ENCODE measurements at regions not wholly inside any gene's neighbourhood (a gene's known extent, or its start where the extent isn't known, plus 50 kb on each side); places are given as distances from the start of the nearest gene placed in this dataset.
"Not testable (repeated sequence)": the region's sequence is repeated elsewhere in the genome, so short reads cannot be mapped to it uniquely, and the experiment has no call there.

DNA sequence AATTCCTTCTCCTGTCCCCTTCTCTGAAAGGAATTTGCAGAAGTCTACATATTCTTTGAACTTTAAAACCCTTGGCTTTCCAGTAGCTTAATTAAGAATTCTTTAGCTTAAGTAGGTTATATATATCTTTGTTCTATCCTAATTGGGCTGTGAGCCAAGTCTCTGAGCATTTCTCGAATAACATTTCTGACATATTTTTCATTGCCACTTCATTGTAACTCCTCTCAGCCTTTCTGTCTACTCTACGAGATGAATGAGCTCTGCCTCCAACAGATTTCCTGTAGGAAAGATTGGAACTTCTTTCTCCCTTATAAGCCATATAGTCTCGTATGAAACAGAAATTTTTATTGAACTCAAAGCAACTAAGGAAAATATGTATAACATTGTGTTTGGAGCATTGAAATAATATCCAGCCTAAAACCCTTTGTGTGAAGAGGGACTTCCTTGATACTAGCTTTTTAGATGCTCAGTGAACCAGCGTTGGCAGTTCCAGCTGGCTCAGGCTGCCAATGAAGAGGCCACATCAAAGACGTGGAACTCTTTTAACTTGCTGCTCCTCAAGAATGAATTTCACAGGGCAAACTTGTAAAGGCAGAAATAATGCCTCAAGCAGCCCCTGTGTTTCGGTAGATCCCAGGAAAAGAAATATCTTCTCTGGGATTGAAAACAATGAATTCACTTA lies 87.7 kb upstream of the NOX3 start:
- Mint-ChIP-seq H3K27ac (no peak overlapping the region), H3K4me3 (no peak overlapping the region), H3K4me1 (ENCODE audit: low read depth) (0 out of 2 replicates have a peak, but pooled peaks cover 7% of the 10 kb centered on the region), H3K36me3 (ENCODE audit: low read depth) (no peaks in the 10 kb centered on the region), H3K9me3 (no peaks in the 10 kb centered on the region), H3K27me3 (ENCODE audit: insufficient read depth) (no peaks in the 10 kb centered on the region)
- TF ChIP-seq CTCF (IDR thresholded peaks at IDR 0.05) = no peak
- DNase-seq = no peak

DNA sequence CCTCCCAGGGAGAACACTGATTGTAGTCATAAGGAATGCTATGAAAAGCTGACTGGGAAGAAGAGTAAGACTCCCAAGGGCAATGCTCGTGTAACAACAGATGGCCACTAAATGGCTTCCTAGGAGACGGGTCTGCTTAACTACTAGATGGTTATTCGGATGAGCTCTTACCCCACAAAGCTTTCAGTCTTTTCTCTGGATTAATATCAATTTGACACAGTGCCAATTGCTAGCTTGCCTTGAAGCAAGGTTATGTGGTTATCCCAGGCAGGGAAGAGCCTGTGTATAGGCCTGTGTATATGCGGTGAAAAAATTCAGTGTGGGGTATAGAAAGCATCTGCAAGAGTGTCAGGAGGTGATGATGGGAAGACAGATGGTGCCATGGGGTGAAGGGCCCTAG lies 86.4 kb upstream of the NOX3 start:
- no peaks in the 10 kb centered on the region for H3K36me3 Mint-ChIP-seq (ENCODE audit: low read depth)
- H3K27ac Mint-ChIP-seq = no peak overlapping the region
- H3K27me3 Mint-ChIP-seq (ENCODE audit: insufficient read depth) = no peaks in the 10 kb centered on the region
- DNase-seq = no peak
- 0 out of 2 replicates have a peak, but pooled peaks cover 7% of the 10 kb centered on the region for H3K4me1 Mint-ChIP-seq (ENCODE audit: low read depth)
- H3K9me3 Mint-ChIP-seq = no peaks in the 10 kb centered on the region
- no peak for TF ChIP-seq CTCF (IDR thresholded peaks at IDR 0.05)
- H3K4me3 Mint-ChIP-seq = no peak overlapping the region

GRCh38 chr6:155538708-155539390 lies 83.2 kb upstream of the NOX3 start:
- Mint-ChIP-seq H3K4me3 (no peak overlapping the region), H3K27me3 (ENCODE audit: insufficient read depth) (no peaks in the 10 kb centered on the region), H3K27ac (no peak overlapping the region), H3K36me3 (ENCODE audit: low read depth) (peaks cover 12% of the 10 kb centered on the region), H3K4me1 (ENCODE audit: low read depth) (0 out of 2 replicates have a peak, but pooled peaks cover 7% of the 10 kb centered on the region), H3K9me3 (peaks cover 10% of the 10 kb centered on the region)
- no peak for TF ChIP-seq CTCF (IDR thresholded peaks at IDR 0.05)
- no peak for DNase-seq

- H3K27ac Mint-ChIP-seq = no peak overlapping the region
- H3K27me3 Mint-ChIP-seq (ENCODE audit: insufficient read depth) = no peaks in the 10 kb centered on the region
- peaks cover 23% of the 10 kb centered on the region for H3K9me3 Mint-ChIP-seq
- no peak for TF ChIP-seq CTCF (IDR thresholded peaks at IDR 0.05)
- DNase-seq = no peak
- peaks cover 26% of the 10 kb centered on the region for H3K36me3 Mint-ChIP-seq (ENCODE audit: low read depth)
- peaks cover 6% of the 10 kb centered on the region for H3K4me1 Mint-ChIP-seq (ENCODE audit: low read depth)
- H3K4me3 Mint-ChIP-seq = no peak overlapping the region
These were observed 79.0 kb upstream of the NOX3 start for GRCh38 chr6:155534678-155535077.

DNA sequence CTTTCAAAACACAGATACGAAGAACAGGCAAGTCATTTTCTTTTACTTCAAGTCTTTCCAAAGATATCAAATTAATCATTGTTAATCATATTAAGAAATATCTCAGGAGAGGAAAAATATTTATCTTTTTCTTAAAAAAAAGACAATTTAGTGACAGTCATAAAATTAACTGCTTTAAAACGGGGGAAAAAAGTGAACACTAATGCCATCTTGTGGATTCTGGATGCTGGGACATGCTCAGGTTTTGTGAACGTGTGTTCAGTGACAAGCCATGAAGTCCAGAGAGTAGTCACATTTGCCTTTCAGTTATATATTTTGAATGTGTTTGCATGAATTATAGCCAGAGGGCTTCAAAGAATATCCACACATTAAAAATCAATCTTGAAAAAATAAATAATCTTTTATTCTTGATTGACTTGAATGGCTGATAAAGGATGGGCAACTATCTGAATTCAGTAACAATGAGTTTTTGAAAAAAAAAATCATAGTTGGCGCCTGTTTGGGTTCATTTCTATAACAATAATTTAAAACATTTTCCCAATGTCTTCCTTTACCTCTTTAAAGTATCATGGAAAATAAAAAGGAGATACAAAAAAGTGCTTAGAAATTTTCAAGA lies 74.7 kb upstream of the NOX3 start:
- TF ChIP-seq CTCF (IDR thresholded peaks at IDR 0.05) = peak; percentile 86
- no peaks in the 10 kb centered on the region for H3K27me3 Mint-ChIP-seq (ENCODE audit: insufficient read depth)
- H3K9me3 Mint-ChIP-seq = peaks cover 19% of the 10 kb centered on the region
- peak overlapping the region; percentile 76 for H3K27ac Mint-ChIP-seq
- H3K36me3 Mint-ChIP-seq (ENCODE audit: low read depth) = peaks cover 21% of the 10 kb centered on the region
- H3K4me3 Mint-ChIP-seq = no peak overlapping the region
- H3K4me1 Mint-ChIP-seq (ENCODE audit: low read depth) = peaks cover 20% of the 10 kb centered on the region
- peak; percentile 51 for DNase-seq

DNA sequence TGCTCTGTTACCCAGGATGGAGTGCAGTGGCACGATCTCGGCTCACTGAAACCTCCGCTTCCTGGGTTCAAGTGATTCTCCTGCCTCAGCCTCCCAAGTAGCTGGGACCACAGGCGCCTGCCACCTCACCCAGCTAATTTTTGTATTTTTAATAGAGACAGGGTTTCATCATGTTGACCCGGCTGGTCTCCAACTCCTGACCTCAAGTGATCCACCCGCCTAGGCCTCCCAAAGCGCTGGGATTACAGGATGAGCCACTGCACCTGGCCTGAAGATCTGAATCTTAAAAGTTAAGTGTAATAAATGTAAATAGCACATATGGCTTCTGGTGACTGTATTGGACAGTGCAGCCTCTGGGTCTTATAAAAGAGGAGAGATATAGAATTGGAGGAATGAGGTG lies 74.2 kb upstream of the NOX3 start:
- Mint-ChIP-seq H3K36me3 (ENCODE audit: low read depth) (peaks cover 19% of the 10 kb centered on the region), H3K27ac (peak overlapping the region; percentile 76), H3K9me3 (peaks cover 18% of the 10 kb centered on the region), H3K4me1 (ENCODE audit: low read depth) (peaks cover 20% of the 10 kb centered on the region)
- not testable (repeated sequence) for H3K4me3 Mint-ChIP-seq; DNase-seq; H3K27me3 Mint-ChIP-seq (ENCODE audit: insufficient read depth)

Data from HFFc6 (cell line).